ENCODE measurements at regions not wholly inside any gene's neighbourhood (a gene's known extent, or its start where the extent isn't known, plus 50 kb on each side); places are given as distances from the start of the nearest gene placed in this dataset.

DNA sequence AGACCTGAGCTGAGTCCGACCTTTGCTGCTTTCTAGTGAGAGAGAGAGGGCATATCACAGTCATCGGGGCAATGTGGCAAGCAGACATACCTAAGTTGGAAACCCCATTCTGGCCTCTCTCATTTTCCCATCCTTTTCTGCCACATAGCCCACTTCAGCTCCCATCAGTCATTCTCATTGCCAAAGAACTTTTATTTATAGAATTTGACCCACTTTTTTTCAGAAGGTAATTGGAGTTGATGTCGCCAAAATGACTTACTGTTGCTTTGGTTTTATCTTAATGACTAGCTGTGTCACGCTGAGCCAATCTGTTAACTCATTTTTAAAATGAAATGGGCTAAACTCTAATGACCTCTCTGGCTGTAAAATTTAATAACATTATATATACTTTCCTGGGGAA, 63.9 kb upstream of the RMST start:
- DNase-seq (ENCODE audit: extremely low read depth, low read depth) = no peak
- TF ChIP-seq, protein P1, sequence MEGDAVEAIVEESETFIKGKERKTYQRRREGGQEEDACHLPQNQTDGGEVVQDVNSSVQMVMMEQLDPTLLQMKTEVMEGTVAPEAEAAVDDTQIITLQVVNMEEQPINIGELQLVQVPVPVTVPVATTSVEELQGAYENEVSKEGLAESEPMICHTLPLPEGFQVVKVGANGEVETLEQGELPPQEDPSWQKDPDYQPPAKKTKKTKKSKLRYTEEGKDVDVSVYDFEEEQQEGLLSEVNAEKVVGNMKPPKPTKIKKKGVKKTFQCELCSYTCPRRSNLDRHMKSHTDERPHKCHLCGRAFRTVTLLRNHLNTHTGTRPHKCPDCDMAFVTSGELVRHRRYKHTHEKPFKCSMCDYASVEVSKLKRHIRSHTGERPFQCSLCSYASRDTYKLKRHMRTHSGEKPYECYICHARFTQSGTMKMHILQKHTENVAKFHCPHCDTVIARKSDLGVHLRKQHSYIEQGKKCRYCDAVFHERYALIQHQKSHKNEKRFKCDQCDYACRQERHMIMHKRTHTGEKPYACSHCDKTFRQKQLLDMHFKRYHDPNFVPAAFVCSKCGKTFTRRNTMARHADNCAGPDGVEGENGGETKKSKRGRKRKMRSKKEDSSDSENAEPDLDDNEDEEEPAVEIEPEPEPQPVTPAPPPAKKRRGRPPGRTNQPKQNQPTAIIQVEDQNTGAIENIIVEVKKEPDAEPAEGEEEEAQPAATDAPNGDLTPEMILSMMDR (IDR thresholded peaks at IDR 0.05; ENCODE audit: low read depth, low read length) = no peak

DNA sequence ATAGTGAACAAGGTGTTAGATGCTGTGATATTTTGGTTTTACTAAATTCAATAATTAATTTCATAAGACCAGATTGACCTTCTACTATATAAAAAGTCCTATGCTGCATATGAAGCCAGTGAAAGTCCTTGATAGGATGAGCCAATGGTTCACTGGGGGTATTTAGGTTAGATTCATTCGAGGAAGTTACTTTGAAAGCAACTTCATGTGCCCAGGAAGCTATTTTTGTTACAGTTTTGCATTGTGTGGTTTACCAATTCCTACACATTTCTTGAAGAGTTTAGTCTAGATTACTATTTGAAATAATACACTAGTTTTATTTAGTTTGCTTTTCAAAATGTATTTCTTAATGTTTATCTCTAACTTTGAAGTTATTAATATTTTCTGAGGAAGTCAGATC, 58.5 kb upstream of the RMST start:
- TF ChIP-seq, protein P1 (IDR thresholded peaks at IDR 0.05; ENCODE audit: low read depth, low read length) = no peak
- no peak for DNase-seq (ENCODE audit: extremely low read depth, low read depth)

DNA sequence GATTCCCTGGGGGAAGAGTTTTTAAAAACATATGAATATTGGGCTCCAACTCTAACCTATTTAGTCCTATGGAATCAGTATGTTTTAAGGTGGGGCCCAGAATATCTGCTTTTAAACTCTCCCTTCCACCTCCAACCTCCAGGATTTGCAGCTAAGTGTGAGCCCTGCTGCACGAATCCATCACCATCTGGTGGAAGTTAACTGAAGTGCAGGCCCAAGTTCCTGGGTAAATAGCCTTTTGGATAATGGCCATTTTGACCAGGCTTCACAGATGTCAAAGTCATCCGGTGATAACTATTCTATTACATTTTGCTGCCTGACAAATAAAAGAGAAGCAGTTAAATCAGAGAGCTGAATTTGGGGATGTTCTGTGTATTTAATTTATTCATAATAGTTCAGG, 58.1 kb upstream of the RMST start:
- DNase-seq (ENCODE audit: extremely low read depth, low read depth) = no peak
- TF ChIP-seq, protein P1 (IDR thresholded peaks at IDR 0.05; ENCODE audit: low read depth, low read length) = peak; percentile 5

DNA sequence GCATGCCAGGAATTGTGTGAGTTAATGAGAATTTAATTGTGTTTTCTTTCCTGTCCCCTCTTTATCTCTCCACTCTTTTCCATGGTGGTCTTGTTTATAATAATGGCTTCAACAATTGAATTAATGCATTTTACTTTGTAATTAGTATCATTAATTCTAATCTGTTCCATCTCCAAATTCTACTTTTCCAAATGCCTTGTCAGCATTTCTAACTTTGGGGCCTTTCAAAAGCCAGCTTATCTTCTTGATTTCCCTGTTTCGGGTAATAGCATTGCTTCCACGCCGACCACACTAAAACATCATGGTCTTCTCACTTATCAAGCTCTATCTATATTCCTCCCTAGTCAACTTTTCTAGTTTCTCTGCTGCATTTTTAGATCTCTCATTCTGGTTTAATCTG, 54.2 kb upstream of the RMST start:
- no peak for DNase-seq (ENCODE audit: extremely low read depth, low read depth)
- TF ChIP-seq, protein P1 (IDR thresholded peaks at IDR 0.05; ENCODE audit: low read depth, low read length) = no peak

DNA sequence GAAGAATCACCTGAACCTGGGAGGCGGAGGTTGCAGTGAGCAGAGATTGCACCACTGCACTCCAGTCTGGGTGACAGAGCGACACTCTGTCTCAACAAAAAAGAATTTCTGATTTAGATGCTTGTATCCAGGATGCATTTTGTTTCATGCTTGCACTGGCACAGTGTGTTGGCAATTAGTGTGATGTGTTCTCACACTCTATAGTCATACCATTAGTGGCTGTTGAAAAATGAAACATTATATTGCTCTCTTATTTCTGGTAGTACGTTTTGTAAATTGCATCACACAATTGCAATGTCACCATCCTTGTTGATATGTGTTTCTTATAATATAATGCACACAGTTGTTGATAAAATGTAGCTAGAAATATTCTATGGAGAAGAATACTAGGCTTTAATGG, 51.3 kb upstream of the RMST start:
- no peak for DNase-seq (ENCODE audit: extremely low read depth, low read depth)
- TF ChIP-seq, protein P1 (IDR thresholded peaks at IDR 0.05; ENCODE audit: low read depth, low read length) = no peak
